SU-DHL-6 (cell line): ENCODE measurements at regions not wholly inside any gene's neighbourhood (a gene's known extent, or its start where the extent isn't known, plus 50 kb on each side); places are given as distances from the start of the nearest gene placed in this dataset.

Experiments used
- H2AFZ ChIP-seq: fragments of 200-600 bp; sonication (generic); 2 replicates; pipeline ENCODE4 v1.6.1; 2014; ENCODE audit warnings: low read depth, mild to moderate bottlenecking, moderate library complexity, mixed read lengths, antibody characterized with exemption, low read length; ENCODE audit not compliant: severe bottlenecking
- H3F3A ChIP-seq: fragments of 200-600 bp; shearing (Covaris generic); 2 replicates; pipeline ENCODE4 v1.6.0; 2016; ENCODE audit warnings: antibody characterized with exemption, mild to moderate bottlenecking; ENCODE audit not compliant: insufficient read depth
- H3K27ac ChIP-seq: fragments of 200-600 bp; sonication (generic); 2 replicates; pipeline ENCODE4 v1.5.1; 2016; ENCODE audit warnings: low read depth, mild to moderate bottlenecking, low read length, moderate library complexity, mixed read lengths
- H3K27me3 ChIP-seq: fragments of 200-600 bp; sonication (generic), shearing (Covaris generic); 2 replicates; pipeline ENCODE4 v1.6.0; 2014; ENCODE audit warnings: mild to moderate bottlenecking, low read length
- H3K36me3 ChIP-seq: fragments of 200-600 bp; sonication (generic); 2 replicates; pipeline ENCODE4 v1.6.1; 2014; ENCODE audit warnings: mild to moderate bottlenecking, low read length, mixed read lengths
- H3K4me2 ChIP-seq: fragments of 300-600, 200-600 bp; shearing (Covaris generic), sonication (generic); 2 replicates; pipeline ENCODE4 v1.6.0; 2014; ENCODE audit warnings: low read length, low read depth, mild to moderate bottlenecking; ENCODE audit not compliant: poor library complexity, severe bottlenecking
- H3K4me3 ChIP-seq: fragments of 200-600 bp; sonication (generic); 2 replicates; pipeline ENCODE4 v1.5.1; 2014; ENCODE audit warnings: antibody characterized with exemption, low read length, mild to moderate bottlenecking, mixed read lengths; ENCODE audit not compliant: insufficient read depth, poor library complexity, severe bottlenecking
- H3K79me2 ChIP-seq: fragments of 200-600 bp; sonication (generic); 2 replicates; pipeline ENCODE4 v1.6.1; 2014; ENCODE audit warnings: mild to moderate bottlenecking, low read length, moderate library complexity; ENCODE audit not compliant: insufficient read depth
- H3K9ac ChIP-seq: fragments of 200-600 bp; sonication (generic); 2 replicates; pipeline ENCODE4 v1.7.0; 2014; ENCODE audit warnings: mild to moderate bottlenecking, low read length
- H3K9me2 ChIP-seq: fragments of 200-600 bp; sonication (generic); replicated peaks from 2 replicates; pipeline ENCODE4 v1.6.1; 2014; ENCODE audit warnings: low read length; ENCODE audit not compliant: insufficient read depth
- H3K9me3 ChIP-seq: fragments of 200-600 bp; sonication (generic); 2 replicates; pipeline ENCODE4 v1.6.1; 2014; ENCODE audit warnings: low read length, mixed read lengths; ENCODE audit not compliant: insufficient read depth
- H4K20me1 ChIP-seq: fragments of 200-600 bp; sonication (generic); 2 replicates; pipeline ENCODE4 v1.6.1; 2014; ENCODE audit warnings: low read depth, mild to moderate bottlenecking, antibody characterized with exemption, low read length, moderate library complexity, mixed read lengths
- CTCF ChIP-seq: fragments of 200-600 bp; sonication (generic); IDR thresholded peaks from one replicate; pipeline ENCODE4 v1.5.1; 2017; ENCODE audit warnings: antibody characterized with exemption, mild to moderate bottlenecking, low read length, moderate library complexity; ENCODE audit not compliant: insufficient read depth, poor library complexity, severe bottlenecking
- EZH2phosphoT487 ChIP-seq: fragments of 200-600 bp; sonication (generic), shearing (Covaris generic); conservative IDR thresholded peaks from 2 replicates; pipeline ENCODE4 v1.6.1; 2018; ENCODE audit warnings: mild to moderate bottlenecking, antibody characterized with exemption, low read length, moderate library complexity, mixed read lengths

- H3K79me2 ChIP-seq = no peaks in the 10 kb centered on the region
- no peak overlapping the region for H3K4me3 ChIP-seq
- H3K9me3 ChIP-seq = no peaks in the 10 kb centered on the region
- no peaks in the 10 kb centered on the region for H3K36me3 ChIP-seq
- H3K9me2 ChIP-seq = no peaks in the 10 kb centered on the region
- no peaks in the 10 kb centered on the region for H3K27me3 ChIP-seq
- no peaks in the 10 kb centered on the region for H4K20me1 ChIP-seq
- TF ChIP-seq EZH2phosphoT487 (no peak), CTCF (no peak)
- no peak overlapping the region for H3K27ac ChIP-seq
- no peaks in the 10 kb centered on the region for H3F3A ChIP-seq
- H2AFZ ChIP-seq = no peak overlapping the region
- H3K4me2 ChIP-seq = no peak overlapping the region
- H3K9ac ChIP-seq = no peak overlapping the region
Observed at GRCh38 chr18:30730915-30731314, 311.6 kb downstream of the DSC3 start.

GRCh38 chr18:30727849-30728248, 314.7 kb downstream of the DSC3 start:
- no peaks in the 10 kb centered on the region; the same call in 1 of the 2 replicates for H3K36me3 ChIP-seq
- H3K27me3 ChIP-seq = no peaks in the 10 kb centered on the region
- no peak overlapping the region for H3K4me2 ChIP-seq
- H3K9me2 ChIP-seq = 0 out of 2 replicates have a peak, but pooled peaks cover under 1% of the 10 kb centered on the region
- no peak overlapping the region for H3K27ac ChIP-seq
- H3K79me2 ChIP-seq = no peaks in the 10 kb centered on the region
- H3F3A ChIP-seq = no peaks in the 10 kb centered on the region
- no peak overlapping the region for H2AFZ ChIP-seq
- H4K20me1 ChIP-seq = no peaks in the 10 kb centered on the region
- no peak overlapping the region for H3K4me3 ChIP-seq
- H3K9me3 ChIP-seq = no peaks in the 10 kb centered on the region
- no peak for TF ChIP-seq EZH2phosphoT487
- TF ChIP-seq CTCF = no peak
- no peak overlapping the region for H3K9ac ChIP-seq

- H2AFZ ChIP-seq = no peak overlapping the region
- TF ChIP-seq EZH2phosphoT487 (no peak), CTCF (no peak)
- no peaks in the 10 kb centered on the region for H3K79me2 ChIP-seq
- H3K9ac ChIP-seq = no peak overlapping the region
- no peak overlapping the region for H3K4me3 ChIP-seq
- no peaks in the 10 kb centered on the region for H3K9me3 ChIP-seq
- no peaks in the 10 kb centered on the region; the same call in 1 of the 2 replicates for H3F3A ChIP-seq
- H4K20me1 ChIP-seq = no peaks in the 10 kb centered on the region
- no peaks in the 10 kb centered on the region for H3K9me2 ChIP-seq
- no peaks in the 10 kb centered on the region for H3K36me3 ChIP-seq
- no peaks in the 10 kb centered on the region for H3K27me3 ChIP-seq
- no peak overlapping the region for H3K27ac ChIP-seq
- H3K4me2 ChIP-seq = no peak overlapping the region
Observed at GRCh38 chr18:30713299-30713698, 329.2 kb downstream of the DSC3 start.
